ENCODE measurements at regions not wholly inside any gene's neighbourhood (a gene's known extent, or its start where the extent isn't known, plus 50 kb on each side); places are given as distances from the start of the nearest gene placed in this dataset.

DNA sequence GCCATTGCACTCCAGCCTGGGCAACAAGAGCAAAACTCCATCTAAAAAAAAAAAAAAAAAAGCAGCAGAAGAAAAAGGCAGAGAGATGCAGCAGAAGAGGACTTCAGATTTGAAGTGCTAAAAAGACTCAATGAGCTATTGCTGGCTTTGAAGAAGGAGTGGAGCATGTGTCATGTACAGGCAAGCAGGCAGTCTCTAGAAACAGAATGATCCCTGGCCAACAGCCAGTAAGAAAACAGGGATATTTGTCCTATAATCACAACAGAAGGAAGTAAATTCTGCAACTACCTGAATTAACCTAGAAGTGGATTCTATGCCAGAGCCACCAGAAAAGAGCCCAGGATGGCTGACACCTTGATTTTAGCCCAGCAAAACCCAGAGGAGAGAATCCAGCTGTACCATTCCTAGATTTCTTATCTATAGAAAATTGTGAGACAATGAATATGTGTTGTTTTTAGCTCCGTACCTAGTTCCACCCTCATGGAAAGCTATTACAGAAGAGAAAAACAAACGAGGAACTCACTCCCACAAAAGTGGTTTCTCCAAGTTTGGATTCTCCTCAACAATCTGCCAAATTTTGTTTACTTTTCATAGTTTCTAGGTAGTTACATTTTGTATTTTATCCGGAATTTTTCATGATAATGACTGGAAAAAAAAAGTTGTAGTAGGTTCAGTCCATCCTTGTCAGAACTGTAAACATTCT is 198.2 kb upstream of the GNAI1 start:
- no peaks in the 10 kb centered on the region for H3K4me1 ChIP-seq
- no peak for DNase-seq
- intact Hi-C loops (cut with DNase I): no loop called here

GRCh38 chr7:79934727-79935126 is 199.9 kb upstream of the GNAI1 start:
- H3K27me3 ChIP-seq: no peaks in the 10 kb centered on the region
- intact Hi-C loops (cut with DNase I): no loop called here
- H3K36me3 ChIP-seq: no peaks in the 10 kb centered on the region
- H3K4me1 ChIP-seq: no peaks in the 10 kb centered on the region
- no peak for DNase-seq
- no peak overlapping the region for H3K9ac ChIP-seq (ENCODE audit: low read depth in 2 of 2, low read length in 2 of 2)
- TF ChIP-seq CTCF (IDR thresholded peaks at IDR 0.05): no peak
- no peak overlapping the region for H3K27ac ChIP-seq
- no peak overlapping the region for H3K4me3 ChIP-seq
- H3K9me3 ChIP-seq: no peaks in the 10 kb centered on the region

More for the DNA sequence above, 198.2 kb upstream of the GNAI1 start:
- no peak overlapping the region for H3K9ac ChIP-seq (ENCODE audit: low read depth in 2 of 2, low read length in 2 of 2)
- no peak overlapping the region for H3K4me3 ChIP-seq
- no peaks in the 10 kb centered on the region for H3K27me3 ChIP-seq
- no peaks in the 10 kb centered on the region for H3K36me3 ChIP-seq
- H3K27ac ChIP-seq: no peak overlapping the region
- H3K9me3 ChIP-seq: no peaks in the 10 kb centered on the region
- TF ChIP-seq CTCF (IDR thresholded peaks at IDR 0.05): no peak

- no peak overlapping the region for H3K27ac ChIP-seq
- no peaks in the 10 kb centered on the region for H3K27me3 ChIP-seq
- intact Hi-C loops (cut with DNase I): no loop called here
- H3K4me1 ChIP-seq: no peaks in the 10 kb centered on the region
- no peak overlapping the region for H3K4me3 ChIP-seq
- H3K9ac ChIP-seq (ENCODE audit: low read depth in 2 of 2, low read length in 2 of 2): no peak overlapping the region
- no peaks in the 10 kb centered on the region for H3K9me3 ChIP-seq
- TF ChIP-seq CTCF (IDR thresholded peaks at IDR 0.05): no peak
- no peak for DNase-seq
- no peaks in the 10 kb centered on the region for H3K36me3 ChIP-seq
Observed at GRCh38 chr7:79933144-79933543, 201.5 kb upstream of the GNAI1 start.

DNA sequence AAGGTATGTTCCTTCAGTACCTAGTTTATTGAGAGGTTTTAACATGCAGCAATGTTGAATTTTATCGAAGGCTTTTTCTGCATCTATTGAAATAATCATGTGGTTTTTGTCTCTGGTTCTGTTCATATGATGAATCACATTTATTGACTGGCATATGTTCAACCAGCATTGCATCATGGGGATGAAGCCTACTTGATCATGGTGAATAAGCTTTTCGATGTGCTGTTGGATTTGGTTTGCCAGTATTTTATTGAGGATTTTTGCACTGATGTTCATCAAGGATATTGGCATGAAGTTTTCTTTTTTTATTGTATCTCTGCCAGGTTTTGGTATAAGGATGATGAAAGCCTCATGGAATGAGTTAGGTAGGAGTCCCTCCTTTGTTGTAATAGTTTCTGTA is 204.0 kb upstream of the GNAI1 start:
- no peak for DNase-seq
- Histone ChIP-seq H3K36me3 (no peaks in the 10 kb centered on the region), H3K27ac (no peak overlapping the region), H3K27me3 (no peaks in the 10 kb centered on the region), H3K4me1 (no peaks in the 10 kb centered on the region), H3K9ac (ENCODE audit: low read depth in 2 of 2, low read length in 2 of 2) (no peak overlapping the region), H3K4me3 (no peak overlapping the region), H3K9me3 (no peaks in the 10 kb centered on the region)
- TF ChIP-seq CTCF (IDR thresholded peaks at IDR 0.05): no peak
- intact Hi-C loops (cut with DNase I): no loop called here

GRCh38 chr7:79927116-79927515 is 207.5 kb upstream of the GNAI1 start:
- Histone ChIP-seq H3K27me3 (no peaks in the 10 kb centered on the region), H3K9me3 (no peaks in the 10 kb centered on the region), H3K4me1 (no peaks in the 10 kb centered on the region), H3K36me3 (no peaks in the 10 kb centered on the region), H3K27ac (no peak overlapping the region), H3K9ac (ENCODE audit: low read depth in 2 of 2, low read length in 2 of 2) (no peak overlapping the region), H3K4me3 (no peak overlapping the region)
- no peak for TF ChIP-seq CTCF (IDR thresholded peaks at IDR 0.05)
- no peak for DNase-seq
- intact Hi-C loops (cut with DNase I): no loop called here

All from colonic mucosa (tissue), 4 donors.